IMR-90 (cell line): ENCODE measurements at regions not wholly inside any gene's neighbourhood (a gene's known extent, or its start where the extent isn't known, plus 50 kb on each side); places are given as distances from the start of the nearest gene placed in this dataset.

ENCODE experiments used
- ATAC-seq: fragments of 200-7000 bp; cut with Tn5 transposase; 2 replicates; pipeline ENCODE4 v1.9.1; 2020; ENCODE audit warnings: low read depth, mild to moderate bottlenecking, moderate library complexity
- BruUV-seq: library from RNA; stranded (reverse); fragments of 400-500 nt; replicated peaks from 2 replicates; lab custom pipeline; 2021; lab: Mats Ljungman, UMichigan
- CTCF ChIA-PET: fragments of 300-600 bp; formaldehyde crosslinking; extraction: SDS; loops from one replicate; lab custom pipeline; 2021; ENCODE audit warnings: antibody characterized with exemption; lab: Yijun Ruan, JAX
- POLR2A ChIA-PET: fragments of 300-600 bp; sonication (Branson Sonifier 250); formaldehyde crosslinking; loops from one replicate; lab custom pipeline; 2022; ENCODE audit warnings: antibody characterized with exemption; ENCODE audit not compliant: unreplicated experiment; lab: Charles Lee
- DNase-seq: peaks from one replicate; pipeline ENCODE4 v3.0.0; 2013
- H2AFZ ChIP-seq: replicated peaks from 2 replicates; pipeline ENCODE3; 2013; ENCODE audit warnings: low read length, mild to moderate bottlenecking; ENCODE audit not compliant: poor library complexity
- H2AK5ac ChIP-seq: 2 replicates; pipeline ENCODE4 v1.6.1; 2013; ENCODE audit warnings: low read depth, low read length, inconsistent platforms
- H2AK9ac ChIP-seq: replicated peaks from 2 replicates; pipeline ENCODE3; 2013; ENCODE audit warnings: mild to moderate bottlenecking, low read depth, low read length, moderate library complexity; ENCODE audit not compliant: poor library complexity
- H2BK120ac ChIP-seq: 2 replicates; pipeline ENCODE4 v1.6.1; 2013; ENCODE audit warnings: low read depth, low read length, inconsistent platforms
- H2BK15ac ChIP-seq: 3 replicates; pipeline ENCODE4 v1.6.1; 2013; ENCODE audit warnings: low read depth, low read length, inconsistent platforms
- H2BK20ac ChIP-seq: 2 replicates; pipeline ENCODE4 v1.6.1; 2013; ENCODE audit warnings: low read depth, mild to moderate bottlenecking, inconsistent platforms, low read length, moderate library complexity
- H2BK5ac ChIP-seq: 2 replicates; pipeline ENCODE4 v1.6.1; 2013; ENCODE audit warnings: mild to moderate bottlenecking, low read depth, low read length, inconsistent platforms; ENCODE audit not compliant: poor library complexity, severe bottlenecking
- H3K14ac ChIP-seq: replicated peaks from 2 replicates; pipeline ENCODE4 v1.6.1; 2013; ENCODE audit warnings: low read depth, low read length, inconsistent platforms
- H3K18ac ChIP-seq: 2 replicates; pipeline ENCODE4 v1.6.1; 2013; ENCODE audit warnings: low read depth, low read length, control low read depth
- H3K23ac ChIP-seq: 2 replicates; pipeline ENCODE4 v1.6.1; 2013; ENCODE audit warnings: low read depth, low read length, inconsistent platforms
- H3K27ac ChIP-seq: 2 replicates; pipeline ENCODE4 v1.5.1; 2013; ENCODE audit warnings: mild to moderate bottlenecking, control low read depth, low read length; ENCODE audit not compliant: insufficient read depth
- H3K27me3 ChIP-seq: 2 replicates; pipeline ENCODE4 v1.6.1; 2013; ENCODE audit warnings: low read length; ENCODE audit not compliant: control insufficient read depth, insufficient read depth
- H3K36me3 ChIP-seq: 2 replicates; pipeline ENCODE4 v1.6.1; 2013; ENCODE audit warnings: low read length, mixed read lengths; ENCODE audit not compliant: control insufficient read depth, insufficient read depth
- H3K4ac ChIP-seq: 2 replicates; pipeline ENCODE4 v1.6.1; 2013; ENCODE audit warnings: low read depth, low read length, inconsistent platforms
- H3K4me1 ChIP-seq: 2 replicates; pipeline ENCODE4 v1.6.1; 2013; ENCODE audit warnings: low read length, mixed read lengths; ENCODE audit not compliant: control insufficient read depth, insufficient read depth
- H3K4me2 ChIP-seq: 2 replicates; pipeline ENCODE4 v1.6.1; 2013; ENCODE audit warnings: low read depth, mild to moderate bottlenecking, control low read depth, low read length, moderate library complexity
- H3K4me3 ChIP-seq: 2 replicates; pipeline ENCODE4 v1.5.1; 2013; ENCODE audit warnings: low read depth, mild to moderate bottlenecking, control low read depth, low read length, moderate library complexity; ENCODE audit not compliant: insufficient read depth
- H3K56ac ChIP-seq: 2 replicates; pipeline ENCODE4 v1.6.1; 2013; ENCODE audit warnings: low read length, inconsistent platforms; ENCODE audit not compliant: insufficient read depth; ENCODE audit errors: extremely low read depth
- H3K79me1 ChIP-seq, 2 experiments: 2 replicates each; pipeline ENCODE4 v1.6.1; 2013; ENCODE audit warnings: low read length in 2 of 2, inconsistent platforms in 1 of 2, low read depth in 1 of 2
- H3K9ac ChIP-seq: 2 replicates; pipeline ENCODE4 v1.6.1; 2013; ENCODE audit warnings: low read depth, low read length, control low read depth
- H3K9me1 ChIP-seq: 2 replicates; pipeline ENCODE4 v1.6.1; 2013; ENCODE audit warnings: low read length, inconsistent platforms; ENCODE audit not compliant: insufficient read depth
- H3K9me3 ChIP-seq: 2 replicates; pipeline ENCODE4 v1.6.1; 2013; ENCODE audit warnings: low read length; ENCODE audit not compliant: control insufficient read depth, insufficient read depth
- H4K20me1 ChIP-seq: 2 replicates; pipeline ENCODE4 v1.6.1; 2013; ENCODE audit warnings: low read length, inconsistent platforms; ENCODE audit not compliant: insufficient read depth
- H4K5ac ChIP-seq: 2 replicates; pipeline ENCODE4 v1.6.1; 2013; ENCODE audit warnings: mild to moderate bottlenecking, low read depth, low read length, control low read depth
- H4K8ac ChIP-seq, 2 experiments: 2 replicates each; pipeline ENCODE4 v1.6.1; 2013; ENCODE audit warnings: low read depth in 2 of 2, low read length in 2 of 2, control low read depth in 1 of 2, inconsistent platforms in 1 of 2
- H4K91ac ChIP-seq: 2 replicates; pipeline ENCODE4 v1.6.1; 2013; ENCODE audit warnings: low read depth, low read length, inconsistent platforms; ENCODE audit not compliant: insufficient read depth
- BHLHE40 ChIP-seq: fragments of 150-350 bp; IDR thresholded peaks from 2 replicates; pipeline ENCODE4 v1.6.1; 2016; ENCODE audit warnings: mild to moderate bottlenecking, low read depth, low read length
- CEBPB ChIP-seq: IDR thresholded peaks from 2 replicates; pipeline ENCODE4 v1.6.1; 2012; ENCODE audit warnings: low read depth, low read length, improper control_type of control experiment
- CHD1 ChIP-seq: IDR thresholded peaks from 2 replicates; pipeline ENCODE4 v1.6.1; 2012; ENCODE audit warnings: low read depth, low read length, improper control_type of control experiment
- CTCF ChIP-seq: conservative IDR thresholded peaks from 2 replicates; pipeline ENCODE4 v1.5.1; 2012; ENCODE audit warnings: mild to moderate bottlenecking, low read depth, low read length, improper control_type of control experiment
- FOS ChIP-seq: fragments of 150-350 bp; IDR thresholded peaks from 2 replicates; pipeline ENCODE4 v1.6.1; 2016; ENCODE audit warnings: low read depth, low read length
- MAFK ChIP-seq: IDR thresholded peaks from 2 replicates; pipeline ENCODE4 v1.6.1; 2012; ENCODE audit warnings: low read depth, low read length, improper control_type of control experiment
- MAZ ChIP-seq: IDR thresholded peaks from 2 replicates; pipeline ENCODE4 v1.6.1; 2012; ENCODE audit warnings: low read depth, mild to moderate bottlenecking, low read length, improper control_type of control experiment, moderate library complexity, borderline replicate concordance
- MXI1 ChIP-seq: IDR thresholded peaks from 2 replicates; pipeline ENCODE4 v1.6.1; 2012; ENCODE audit warnings: low read depth, mild to moderate bottlenecking, low read length, moderate library complexity, borderline replicate concordance
- NFE2L2 ChIP-seq: fragments of 150-350 bp; IDR thresholded peaks from 2 replicates; pipeline ENCODE4 v1.6.1; 2016; ENCODE audit warnings: low read depth, mild to moderate bottlenecking, low read length
- POLR2A ChIP-seq: IDR thresholded peaks from 2 replicates; pipeline ENCODE4 v1.6.1; 2012; ENCODE audit warnings: mild to moderate bottlenecking, low read depth, low read length
- RAD21 ChIP-seq: IDR thresholded peaks from 2 replicates; pipeline ENCODE4 v1.6.1; 2012; ENCODE audit warnings: low read length, improper control_type of control experiment
- RCOR1 ChIP-seq: IDR thresholded peaks from 2 replicates; pipeline ENCODE4 v1.6.1; 2012; ENCODE audit warnings: mild to moderate bottlenecking, low read length, improper control_type of control experiment; ENCODE audit not compliant: insufficient replicate concordance
- RFX5 ChIP-seq: IDR thresholded peaks from 2 replicates; pipeline ENCODE4 v1.8.0; 2012; ENCODE audit warnings: low read depth, mild to moderate bottlenecking, low read length, moderate library complexity
- SMC3 ChIP-seq: fragments of 150-350 bp; IDR thresholded peaks from 2 replicates; pipeline ENCODE4 v1.6.1; 2016; ENCODE audit warnings: low read depth, mild to moderate bottlenecking, antibody characterized with exemption, low read length, moderate library complexity
- dilution Hi-C: fragments of 300-500 bp; cut with HindIII; formaldehyde crosslinking; loops from one replicate; pipeline ENCODE4 v1.14.3; 2018; ENCODE audit warnings: low sequenced_read_pairs; ENCODE audit not compliant: unreplicated experiment
- in situ Hi-C: fragments of 300-500 bp; cut with MboI; formaldehyde crosslinking; loops from 3 replicates; pipeline ENCODE4 v1.14.3; 2019; ENCODE audit warnings: low sequenced_read_pairs, inconsistent platforms, mixed read lengths
- intact Hi-C: fragments of 100-400 bp; cut with micrococcal nuclease; formaldehyde crosslinking; loops from 2 replicates; pipeline ENCODE4 v1.10.0; 2022
- TF ChIP-seq, protein P1 (sequence below): fragments of 150-350 bp; IDR thresholded peaks from 2 replicates; pipeline ENCODE4 v1.6.1; 2016; ENCODE audit warnings: low read depth, mild to moderate bottlenecking, low read length, moderate library complexity, borderline replicate concordance
- TF ChIP-seq, protein P2 (sequence below): fragments of 150-350 bp; IDR thresholded peaks from 2 replicates; pipeline ENCODE4 v1.6.1; 2017; ENCODE audit warnings: mild to moderate bottlenecking, antibody characterized with exemption, low read length, low read depth

DNA sequence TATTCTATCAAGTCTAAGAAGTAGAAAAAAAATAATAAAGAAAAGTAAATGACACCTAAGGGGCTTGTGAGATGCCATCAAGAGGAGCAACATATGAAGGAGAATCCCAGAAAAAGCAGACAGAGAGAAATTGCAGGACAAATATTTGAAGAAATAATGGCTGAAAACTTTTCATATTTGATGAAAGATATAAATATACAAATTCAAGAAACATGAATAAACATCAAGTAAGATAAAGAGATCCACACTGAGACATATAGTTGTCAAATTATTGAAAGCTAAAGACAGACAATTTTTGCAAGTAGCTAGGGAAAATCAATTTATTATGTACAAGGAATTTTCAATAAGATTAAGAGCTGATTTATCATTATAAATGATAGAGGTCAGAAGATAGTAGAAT, 558.0 kb downstream of the ZWINT start:
- no peaks in the 10 kb centered on the region for H3K36me3 ChIP-seq
- no peaks in the 10 kb centered on the region for H3K79me1 ChIP-seq
- TF ChIP-seq FOS = no peak
- no peak for TF ChIP-seq RAD21
- TF ChIP-seq POLR2A = no peak
- TF ChIP-seq MXI1 = no peak
- TF ChIP-seq, protein P1, sequence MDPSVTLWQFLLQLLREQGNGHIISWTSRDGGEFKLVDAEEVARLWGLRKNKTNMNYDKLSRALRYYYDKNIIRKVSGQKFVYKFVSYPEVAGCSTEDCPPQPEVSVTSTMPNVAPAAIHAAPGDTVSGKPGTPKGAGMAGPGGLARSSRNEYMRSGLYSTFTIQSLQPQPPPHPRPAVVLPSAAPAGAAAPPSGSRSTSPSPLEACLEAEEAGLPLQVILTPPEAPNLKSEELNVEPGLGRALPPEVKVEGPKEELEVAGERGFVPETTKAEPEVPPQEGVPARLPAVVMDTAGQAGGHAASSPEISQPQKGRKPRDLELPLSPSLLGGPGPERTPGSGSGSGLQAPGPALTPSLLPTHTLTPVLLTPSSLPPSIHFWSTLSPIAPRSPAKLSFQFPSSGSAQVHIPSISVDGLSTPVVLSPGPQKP = no peak
- no peak for TF ChIP-seq SMC3
- no peak for TF ChIP-seq CEBPB
- TF ChIP-seq RFX5 = no peak
- TF ChIP-seq NFE2L2 = no peak
- no peak for TF ChIP-seq MAZ
- no peak for TF ChIP-seq CHD1
- no peak for TF ChIP-seq RCOR1
- TF ChIP-seq, protein P2, sequence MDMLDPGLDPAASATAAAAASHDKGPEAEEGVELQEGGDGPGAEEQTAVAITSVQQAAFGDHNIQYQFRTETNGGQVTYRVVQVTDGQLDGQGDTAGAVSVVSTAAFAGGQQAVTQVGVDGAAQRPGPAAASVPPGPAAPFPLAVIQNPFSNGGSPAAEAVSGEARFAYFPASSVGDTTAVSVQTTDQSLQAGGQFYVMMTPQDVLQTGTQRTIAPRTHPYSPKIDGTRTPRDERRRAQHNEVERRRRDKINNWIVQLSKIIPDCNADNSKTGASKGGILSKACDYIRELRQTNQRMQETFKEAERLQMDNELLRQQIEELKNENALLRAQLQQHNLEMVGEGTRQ = no peak
- no peak for TF ChIP-seq CTCF
- no peak for TF ChIP-seq MAFK
- TF ChIP-seq BHLHE40 = no peak
- intact Hi-C loops = no loop called here
- no peak overlapping the region for H4K8ac ChIP-seq
- H3K27ac ChIP-seq = no peak overlapping the region
- H2AFZ ChIP-seq = no peak overlapping the region
- ChIA-PET CTCF (no interaction called here), POLR2A (no interaction called here)
- no peaks in the 10 kb centered on the region for H4K20me1 ChIP-seq
- H3K9me1 ChIP-seq = no peaks in the 10 kb centered on the region
- no peak overlapping the region for H3K4me2 ChIP-seq
- H3K4me3 ChIP-seq = no peak overlapping the region
- H3K14ac ChIP-seq = no peak overlapping the region
- no peak overlapping the region for H2BK15ac ChIP-seq
- H4K91ac ChIP-seq = no peak overlapping the region
- no peaks in the 10 kb centered on the region for H3K9me3 ChIP-seq
- no peak overlapping the region for H2BK5ac ChIP-seq
- H3K4me1 ChIP-seq = no peaks in the 10 kb centered on the region
- ATAC-seq (no peak), DNase-seq (no peak)
- no peak overlapping the region for H3K9ac ChIP-seq
- H2BK120ac ChIP-seq = no peak overlapping the region
- H3K18ac ChIP-seq = no peak overlapping the region
- H2BK20ac ChIP-seq = no peak overlapping the region
- dilution Hi-C loops = no loop called here
- H2AK9ac ChIP-seq = no peak overlapping the region
- H3K27me3 ChIP-seq = no peaks in the 10 kb centered on the region
- no peak overlapping the region for H3K56ac ChIP-seq
- in situ Hi-C loops = no loop called here
- no peak overlapping the region for H3K23ac ChIP-seq
- no peak overlapping the region for H3K4ac ChIP-seq
- BruUV-seq = no TSS peak
- H2AK5ac ChIP-seq = no peak overlapping the region
- H4K5ac ChIP-seq = no peak overlapping the region
